ENCODE measurements at regions not wholly inside any gene's neighbourhood (a gene's known extent, or its start where the extent isn't known, plus 50 kb on each side); places are given as distances from the start of the nearest gene placed in this dataset.

DNA sequence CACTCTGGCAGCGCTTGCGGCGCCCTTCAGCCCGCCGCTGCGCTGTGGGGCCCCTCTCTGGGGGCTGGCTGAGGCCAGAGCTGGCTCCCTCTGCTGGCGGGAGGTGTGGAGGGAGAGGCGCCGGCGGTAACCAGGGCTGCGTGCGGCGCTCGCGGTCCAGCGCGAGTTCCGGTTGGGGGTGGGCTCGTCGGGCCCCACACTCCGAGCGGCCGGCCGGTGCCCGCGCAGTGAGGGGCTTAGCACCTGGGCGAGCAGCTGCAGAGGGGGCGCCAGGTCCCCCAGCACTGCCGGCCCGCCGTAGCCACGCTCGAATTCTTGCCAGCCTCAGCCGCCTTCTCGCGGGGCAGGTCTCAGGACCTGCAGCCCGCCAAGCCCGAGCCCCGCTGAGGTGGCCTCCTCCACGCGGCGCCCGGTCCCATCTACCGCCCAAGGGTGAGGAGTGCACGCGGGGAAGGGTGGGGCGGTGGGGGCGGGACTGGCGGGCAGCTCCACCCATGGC, 879.0 kb upstream of the SLITRK5 start:
- H3K27ac Mint-ChIP-seq = no peak overlapping the region
- DNase-seq = no peak
- peaks cover 36% of the 10 kb centered on the region for H3K9me3 Mint-ChIP-seq
- H3K4me3 Mint-ChIP-seq = no peak overlapping the region
- TF ChIP-seq, protein P1, sequence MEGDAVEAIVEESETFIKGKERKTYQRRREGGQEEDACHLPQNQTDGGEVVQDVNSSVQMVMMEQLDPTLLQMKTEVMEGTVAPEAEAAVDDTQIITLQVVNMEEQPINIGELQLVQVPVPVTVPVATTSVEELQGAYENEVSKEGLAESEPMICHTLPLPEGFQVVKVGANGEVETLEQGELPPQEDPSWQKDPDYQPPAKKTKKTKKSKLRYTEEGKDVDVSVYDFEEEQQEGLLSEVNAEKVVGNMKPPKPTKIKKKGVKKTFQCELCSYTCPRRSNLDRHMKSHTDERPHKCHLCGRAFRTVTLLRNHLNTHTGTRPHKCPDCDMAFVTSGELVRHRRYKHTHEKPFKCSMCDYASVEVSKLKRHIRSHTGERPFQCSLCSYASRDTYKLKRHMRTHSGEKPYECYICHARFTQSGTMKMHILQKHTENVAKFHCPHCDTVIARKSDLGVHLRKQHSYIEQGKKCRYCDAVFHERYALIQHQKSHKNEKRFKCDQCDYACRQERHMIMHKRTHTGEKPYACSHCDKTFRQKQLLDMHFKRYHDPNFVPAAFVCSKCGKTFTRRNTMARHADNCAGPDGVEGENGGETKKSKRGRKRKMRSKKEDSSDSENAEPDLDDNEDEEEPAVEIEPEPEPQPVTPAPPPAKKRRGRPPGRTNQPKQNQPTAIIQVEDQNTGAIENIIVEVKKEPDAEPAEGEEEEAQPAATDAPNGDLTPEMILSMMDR (IDR thresholded peaks at IDR 0.05) = no peak
- H3K27me3 Mint-ChIP-seq (ENCODE audit: insufficient read depth) = no peaks in the 10 kb centered on the region; the same call in 1 of the 2 replicates
- H3K4me1 Mint-ChIP-seq (ENCODE audit: low read depth) = no peaks in the 10 kb centered on the region
- H3K36me3 Mint-ChIP-seq (ENCODE audit: low read depth) = peaks cover 5% of the 10 kb centered on the region; the same call in 1 of the 2 replicates

DNA sequence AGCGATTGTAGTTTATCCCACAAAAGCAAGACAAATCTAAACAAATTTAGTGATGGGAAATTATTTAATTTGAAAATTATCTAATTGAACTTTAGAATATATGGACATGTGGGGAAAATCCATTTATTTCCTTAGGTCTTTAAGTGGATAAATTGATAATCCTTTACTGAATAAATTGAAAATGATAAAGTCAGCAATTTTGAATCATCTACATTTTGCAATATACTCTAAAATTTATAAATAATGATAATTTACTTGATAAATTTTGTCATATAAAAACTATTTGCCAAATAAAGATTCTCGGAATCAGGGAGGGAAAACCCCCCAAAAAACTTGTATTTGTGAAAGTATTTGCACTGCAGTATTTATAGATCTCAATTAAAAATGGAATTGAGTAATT, 875.3 kb upstream of the SLITRK5 start:
- Mint-ChIP-seq H3K27me3 (ENCODE audit: insufficient read depth) (no peaks in the 10 kb centered on the region; the same call in 1 of the 2 replicates), H3K36me3 (ENCODE audit: low read depth) (peaks cover 5% of the 10 kb centered on the region; the same call in 1 of the 2 replicates), H3K4me3 (no peak overlapping the region), H3K9me3 (peaks cover 39% of the 10 kb centered on the region), H3K27ac (no peak overlapping the region), H3K4me1 (ENCODE audit: low read depth) (no peaks in the 10 kb centered on the region)
- DNase-seq = no peak
- TF ChIP-seq, protein P1 (IDR thresholded peaks at IDR 0.05) = no peak

DNA sequence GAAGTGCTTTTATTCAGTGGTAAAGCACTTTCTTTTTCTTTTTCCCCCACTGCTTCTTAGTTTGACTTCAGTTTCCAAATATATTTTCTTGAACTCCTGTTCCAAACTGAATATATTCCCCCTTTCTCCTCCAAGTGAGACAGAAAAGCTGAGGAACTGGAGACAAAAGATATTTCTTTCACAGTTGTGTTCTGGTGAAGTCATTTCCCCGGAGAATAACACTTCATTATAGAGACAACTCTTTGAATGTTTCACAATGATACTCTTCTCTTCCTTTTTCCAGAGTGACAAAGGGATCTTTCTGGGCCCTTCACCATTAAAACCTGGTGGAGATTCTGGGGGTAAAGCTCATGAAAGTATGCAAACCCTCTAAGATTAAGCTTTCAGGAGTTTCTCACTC, 860.8 kb upstream of the SLITRK5 start:
- Mint-ChIP-seq H3K9me3 (peaks cover 30% of the 10 kb centered on the region), H3K27ac (no peak overlapping the region), H3K4me1 (ENCODE audit: low read depth) (no peaks in the 10 kb centered on the region), H3K4me3 (no peak overlapping the region), H3K36me3 (ENCODE audit: low read depth) (no peaks in the 10 kb centered on the region), H3K27me3 (ENCODE audit: insufficient read depth) (no peaks in the 10 kb centered on the region)
- DNase-seq = no peak
- TF ChIP-seq, protein P1 (IDR thresholded peaks at IDR 0.05) = no peak

DNA sequence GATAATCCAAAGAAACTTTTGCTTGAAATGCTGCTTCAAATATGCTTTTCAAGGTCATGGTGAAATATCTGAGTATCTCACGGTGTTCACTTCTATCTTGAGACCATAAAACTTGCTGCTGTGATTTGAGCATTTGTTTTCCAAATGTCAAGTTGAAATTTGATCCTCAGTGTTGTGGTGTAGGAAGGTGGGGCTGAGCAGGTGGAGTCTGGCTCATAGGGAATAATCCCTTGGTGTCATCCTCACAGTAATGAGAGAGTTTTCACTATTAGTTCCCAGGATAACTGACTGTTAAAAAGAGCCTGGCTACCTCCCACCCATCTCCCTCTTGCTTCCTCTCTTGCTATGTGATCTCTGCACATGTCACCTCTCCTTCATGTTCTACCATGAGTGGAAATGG, 858.0 kb upstream of the SLITRK5 start:
- H3K36me3 Mint-ChIP-seq (ENCODE audit: low read depth) = no peaks in the 10 kb centered on the region
- no peak overlapping the region for H3K4me3 Mint-ChIP-seq
- H3K27me3 Mint-ChIP-seq (ENCODE audit: insufficient read depth) = no peaks in the 10 kb centered on the region
- H3K4me1 Mint-ChIP-seq (ENCODE audit: low read depth) = no peaks in the 10 kb centered on the region
- peaks cover 21% of the 10 kb centered on the region for H3K9me3 Mint-ChIP-seq
- no peak overlapping the region for H3K27ac Mint-ChIP-seq
- TF ChIP-seq, protein P1 (IDR thresholded peaks at IDR 0.05) = no peak
- no peak for DNase-seq

DNA sequence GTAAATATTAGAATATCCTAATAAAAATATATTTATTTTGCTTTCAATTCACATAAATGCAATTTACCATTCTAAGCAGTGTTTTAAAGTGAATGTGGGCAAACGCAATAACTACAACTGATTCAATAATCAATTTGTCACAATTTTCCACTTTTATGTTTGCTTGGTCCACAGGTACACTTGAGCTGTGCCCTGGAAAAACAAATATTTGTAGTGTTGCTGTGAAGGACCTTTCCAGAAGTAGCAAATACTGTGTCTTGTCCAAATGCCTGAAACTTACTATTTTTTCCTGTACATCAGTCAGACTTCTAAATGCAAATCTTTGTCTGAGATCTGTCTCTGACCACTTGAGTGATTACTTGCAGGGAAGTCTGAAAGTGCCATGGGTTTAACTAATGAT, 845.8 kb upstream of the SLITRK5 start:
- Mint-ChIP-seq H3K27ac (no peak overlapping the region), H3K4me1 (ENCODE audit: low read depth) (no peaks in the 10 kb centered on the region), H3K36me3 (ENCODE audit: low read depth) (no peaks in the 10 kb centered on the region), H3K9me3 (peaks cover 27% of the 10 kb centered on the region), H3K27me3 (ENCODE audit: insufficient read depth) (no peaks in the 10 kb centered on the region), H3K4me3 (no peak overlapping the region)
- no peak for DNase-seq
- TF ChIP-seq, protein P1 (IDR thresholded peaks at IDR 0.05) = no peak

DNA sequence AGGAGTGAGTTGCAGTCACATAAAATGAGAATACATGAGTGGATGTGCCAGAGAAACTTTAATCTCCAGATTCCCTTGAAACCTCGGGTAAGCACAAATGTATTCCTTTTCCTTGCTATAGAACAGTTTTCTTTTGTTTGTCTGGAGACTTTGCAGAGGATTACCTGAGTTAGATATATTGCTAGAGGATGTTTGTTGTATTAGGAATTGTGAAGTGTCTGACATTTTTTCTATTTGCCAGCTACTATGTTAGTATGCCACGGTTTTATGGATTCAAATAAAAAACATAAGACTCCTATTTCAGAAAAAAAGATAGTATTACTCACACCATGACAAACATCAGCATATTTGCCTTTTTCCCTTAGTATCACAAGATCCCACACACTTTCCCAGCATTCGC, 844.9 kb upstream of the SLITRK5 start:
- H3K4me3 Mint-ChIP-seq = no peak overlapping the region
- H3K27me3 Mint-ChIP-seq (ENCODE audit: insufficient read depth) = no peaks in the 10 kb centered on the region
- TF ChIP-seq, protein P1 (IDR thresholded peaks at IDR 0.05) = no peak
- H3K36me3 Mint-ChIP-seq (ENCODE audit: low read depth) = no peaks in the 10 kb centered on the region
- H3K4me1 Mint-ChIP-seq (ENCODE audit: low read depth) = no peaks in the 10 kb centered on the region
- no peak for DNase-seq
- H3K9me3 Mint-ChIP-seq = peaks cover 27% of the 10 kb centered on the region
- no peak overlapping the region for H3K27ac Mint-ChIP-seq
